ENCODE measurements at regions not wholly inside any gene's neighbourhood (a gene's known extent, or its start where the extent isn't known, plus 50 kb on each side); places are given as distances from the start of the nearest gene placed in this dataset.

GRCh38 chr6:147067184-147067583 is 137.0 kb upstream of the STXBP5 start:
- no peak overlapping the region for H3K27ac ChIP-seq
- no peak for TF ChIP-seq CTCF (conservative IDR thresholded peaks at IDR 0.05)

GRCh38 chr6:147071776-147072175 is 132.4 kb upstream of the STXBP5 start:
- no peak for TF ChIP-seq CTCF (conservative IDR thresholded peaks at IDR 0.05)
- H3K27ac ChIP-seq: no peak overlapping the region

GRCh38 chr6:147075381-147075780 is 128.8 kb upstream of the STXBP5 start:
- TF ChIP-seq CTCF (conservative IDR thresholded peaks at IDR 0.05): no peak
- no peak overlapping the region for H3K27ac ChIP-seq

GRCh38 chr6:147077251-147077650 is 127.0 kb upstream of the STXBP5 start:
- H3K27ac ChIP-seq: peak overlapping the region; percentile 45
- no peak for TF ChIP-seq CTCF (conservative IDR thresholded peaks at IDR 0.05)

GRCh38 chr6:147078106-147078505 is 126.1 kb upstream of the STXBP5 start:
- TF ChIP-seq CTCF (conservative IDR thresholded peaks at IDR 0.05): no peak
- peak overlapping the region; percentile 45 for H3K27ac ChIP-seq

- no peak for TF ChIP-seq CTCF (conservative IDR thresholded peaks at IDR 0.05)
- H3K27ac ChIP-seq: peak overlapping the region; percentile 45; the same call in 1 of the 2 replicates
These were observed 125.6 kb upstream of the STXBP5 start for GRCh38 chr6:147078602-147079001.

GRCh38 chr6:147080225-147080624 is 124.0 kb upstream of the STXBP5 start:
- TF ChIP-seq CTCF (conservative IDR thresholded peaks at IDR 0.05): no peak
- peak overlapping the region; percentile 32; the same call in 1 of the 2 replicates for H3K27ac ChIP-seq

Measured in VCaP (cell line).